NT2/D1 (cell line): ENCODE measurements at regions not wholly inside any gene's neighbourhood (a gene's known extent, or its start where the extent isn't known, plus 50 kb on each side); places are given as distances from the start of the nearest gene placed in this dataset.

Source experiments
- SUZ12 ChIP-seq: IDR thresholded peaks from 2 replicates; pipeline ENCODE4 v1.6.1; 2011; ENCODE audit not compliant: insufficient read length, insufficient read depth; ENCODE audit errors: extremely low read depth
- YY1 ChIP-seq: IDR thresholded peaks from 2 replicates; pipeline ENCODE4 v1.6.1; 2011; ENCODE audit not compliant: insufficient read length, insufficient read depth
- ZNF274 ChIP-seq: IDR thresholded peaks from 2 replicates; pipeline ENCODE4 v1.6.1; 2011; ENCODE audit warnings: mild to moderate bottlenecking, low read depth, low read length

- TF ChIP-seq ZNF274, result no peak
- TF ChIP-seq SUZ12, result no peak
- no peak for TF ChIP-seq YY1
Observed at GRCh38 chr5:128857076-128857677, 108.1 kb upstream of the SLC27A6 start.
